ENCODE measurements at regions not wholly inside any gene's neighbourhood (a gene's known extent, or its start where the extent isn't known, plus 50 kb on each side); places are given as distances from the start of the nearest gene placed in this dataset.

DNA sequence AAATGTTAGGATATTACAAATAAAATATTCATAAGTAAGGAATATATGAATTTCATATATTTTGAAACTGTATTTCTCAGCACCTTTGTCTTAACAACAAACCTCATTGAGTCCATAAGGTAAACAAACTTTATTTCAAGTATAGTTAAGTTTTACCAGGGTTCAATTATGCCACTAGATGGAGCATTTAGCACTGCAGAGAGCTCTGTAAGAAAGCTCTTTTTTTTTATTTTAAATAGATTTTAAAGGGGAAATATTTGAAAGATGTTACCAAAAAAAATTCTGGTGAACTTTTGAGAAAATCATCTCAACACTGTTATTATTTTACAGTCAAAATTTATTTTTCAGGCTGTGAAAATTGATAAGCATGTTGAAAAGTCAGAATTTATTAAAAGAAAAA is 955.2 kb upstream of the EYS start:
- Histone ChIP-seq H3K27ac (ENCODE audit: insufficient read depth, low read depth, low read length) (no peak overlapping the region), H3K4me2 (ENCODE audit: insufficient read depth, low read length) (no peak overlapping the region), H3K9ac (replicated peaks; ENCODE audit: extremely low read depth, insufficient read depth, low read length) (no peak overlapping the region), H3K9me3 (replicated peaks; ENCODE audit: control insufficient read depth, insufficient read depth, low read length) (no peaks in the 10 kb centered on the region), H3K9me1 (replicated peaks; ENCODE audit: control insufficient read depth, extremely low read depth, insufficient read depth, low read length) (no peaks in the 10 kb centered on the region), H2AFZ (ENCODE audit: low read depth, low read length) (no peak overlapping the region), H3K4me1 (ENCODE audit: control insufficient read depth, extremely low read depth, insufficient read depth, low read length) (no peaks in the 10 kb centered on the region), H3K27me3 (ENCODE audit: control insufficient read depth in 2 of 2, insufficient read depth in 2 of 2, low read length in 2 of 2) (no peaks in the 10 kb centered on the region), H3K36me3 (ENCODE audit: control insufficient read depth in 2 of 2, extremely low read depth in 1 of 2, insufficient read depth in 2 of 2, low read length in 2 of 2) (no peaks in the 10 kb centered on the region), H3K4me3 (replicated peaks in 1 of 3; ENCODE audit: insufficient read depth in 1 of 3, low read depth in 1 of 3, low read length in 3 of 3) (no peak overlapping the region), H3K79me2 (ENCODE audit: control insufficient read depth, insufficient read depth, low read length) (no peaks in the 10 kb centered on the region), H4K20me1 (replicated peaks; ENCODE audit: control insufficient read depth, extremely low read depth, insufficient read depth, low read length) (no peaks in the 10 kb centered on the region)
- ChIA-PET CTCF (no interaction called here), POLR2A (no interaction called here)
- no TSS peak for BruUV-seq (replicated peaks)
- intact Hi-C loops (cut with micrococcal nuclease) (no loop called here), dilution Hi-C loops (cut with MboI; ENCODE audit: extremely low pct_ligation_motif_present, low sequenced_read_pairs) (no loop called here)
- FAIRE-seq: no peak
- TF ChIP-seq FOS (IDR thresholded peaks at IDR 0.05; ENCODE audit: borderline replicate concordance, insufficient read depth, low read length): no peak
- no peak for TF ChIP-seq POLR2A (IDR thresholded peaks at IDR 0.05; ENCODE audit: low read depth, low read length)
- TF ChIP-seq, protein P1, sequence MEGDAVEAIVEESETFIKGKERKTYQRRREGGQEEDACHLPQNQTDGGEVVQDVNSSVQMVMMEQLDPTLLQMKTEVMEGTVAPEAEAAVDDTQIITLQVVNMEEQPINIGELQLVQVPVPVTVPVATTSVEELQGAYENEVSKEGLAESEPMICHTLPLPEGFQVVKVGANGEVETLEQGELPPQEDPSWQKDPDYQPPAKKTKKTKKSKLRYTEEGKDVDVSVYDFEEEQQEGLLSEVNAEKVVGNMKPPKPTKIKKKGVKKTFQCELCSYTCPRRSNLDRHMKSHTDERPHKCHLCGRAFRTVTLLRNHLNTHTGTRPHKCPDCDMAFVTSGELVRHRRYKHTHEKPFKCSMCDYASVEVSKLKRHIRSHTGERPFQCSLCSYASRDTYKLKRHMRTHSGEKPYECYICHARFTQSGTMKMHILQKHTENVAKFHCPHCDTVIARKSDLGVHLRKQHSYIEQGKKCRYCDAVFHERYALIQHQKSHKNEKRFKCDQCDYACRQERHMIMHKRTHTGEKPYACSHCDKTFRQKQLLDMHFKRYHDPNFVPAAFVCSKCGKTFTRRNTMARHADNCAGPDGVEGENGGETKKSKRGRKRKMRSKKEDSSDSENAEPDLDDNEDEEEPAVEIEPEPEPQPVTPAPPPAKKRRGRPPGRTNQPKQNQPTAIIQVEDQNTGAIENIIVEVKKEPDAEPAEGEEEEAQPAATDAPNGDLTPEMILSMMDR (IDR thresholded peaks at IDR 0.05; ENCODE audit: extremely low read depth in 1 of 2, insufficient read depth in 1 of 2, low read depth in 1 of 2, low read length in 2 of 2): no peak
- TF ChIP-seq GATA2 (IDR thresholded peaks at IDR 0.05; ENCODE audit: insufficient read depth, insufficient read length, low read depth, low read length): no peak
- TF ChIP-seq POLR2AphosphoS5 (IDR thresholded peaks at IDR 0.05; ENCODE audit: insufficient read depth, low read depth, low read length): no peak
- TF ChIP-seq, protein P2, sequence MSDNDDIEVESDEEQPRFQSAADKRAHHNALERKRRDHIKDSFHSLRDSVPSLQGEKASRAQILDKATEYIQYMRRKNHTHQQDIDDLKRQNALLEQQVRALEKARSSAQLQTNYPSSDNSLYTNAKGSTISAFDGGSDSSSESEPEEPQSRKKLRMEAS (IDR thresholded peaks at IDR 0.05; ENCODE audit: insufficient read depth, insufficient read length): no peak
- no peak for TF ChIP-seq EZH2 (IDR thresholded peaks at IDR 0.05; ENCODE audit: borderline replicate concordance, low read depth, low read length, severe bottlenecking)
- no peak for TF ChIP-seq JUN (IDR thresholded peaks at IDR 0.05; ENCODE audit: borderline replicate concordance, insufficient read depth, insufficient read length, low read depth)
- no peak for TF ChIP-seq MYC (IDR thresholded peaks at IDR 0.05; ENCODE audit: low read depth, low read length)
- no peak for DNase-seq (ENCODE audit: low read depth, low spot score)

Measured in endothelial cell of umbilical vein (primary cell).